Mesothelial cell of epicardium (in vitro differentiated cells): ENCODE measurements at regions not wholly inside any gene's neighbourhood (a gene's known extent, or its start where the extent isn't known, plus 50 kb on each side); places are given as distances from the start of the nearest gene placed in this dataset.

Experiments used
- DNase-seq, 2 experiments: peaks; one replicate each; pipeline ENCODE4 v3.0.0; 2021; ENCODE audit warnings: low spot score in 2 of 2; ENCODE audit not compliant: unreplicated experiment in 2 of 2
- H3K27ac Mint-ChIP-seq: 2 replicates; pipeline ENCODE4 v1.8.0; 2021; ENCODE audit warnings: mixed read lengths
- H3K27me3 Mint-ChIP-seq: 2 replicates; pipeline ENCODE4 v1.8.0; 2021; ENCODE audit warnings: low read depth, mixed read lengths
- H3K36me3 Mint-ChIP-seq: 2 replicates; pipeline ENCODE4 v1.8.0; 2021; ENCODE audit warnings: mixed read lengths
- H3K4me1 Mint-ChIP-seq: 2 replicates; pipeline ENCODE4 v1.8.0; 2021; ENCODE audit warnings: mixed read lengths
- H3K4me3 Mint-ChIP-seq: 2 replicates; pipeline ENCODE4 v1.8.0; 2021; ENCODE audit warnings: mild to moderate bottlenecking, moderate library complexity, mixed read lengths
- H3K9me3 Mint-ChIP-seq: 2 replicates; pipeline ENCODE4 v1.8.0; 2021; ENCODE audit warnings: mixed read lengths
- TF ChIP-seq, protein P1 (sequence below): fragments of 200-600 bp; sonication (generic); IDR thresholded peaks from one replicate; pipeline ENCODE4 v1.5.0; 2021; ENCODE audit warnings: antibody characterized with exemption; ENCODE audit not compliant: unreplicated experiment

DNA sequence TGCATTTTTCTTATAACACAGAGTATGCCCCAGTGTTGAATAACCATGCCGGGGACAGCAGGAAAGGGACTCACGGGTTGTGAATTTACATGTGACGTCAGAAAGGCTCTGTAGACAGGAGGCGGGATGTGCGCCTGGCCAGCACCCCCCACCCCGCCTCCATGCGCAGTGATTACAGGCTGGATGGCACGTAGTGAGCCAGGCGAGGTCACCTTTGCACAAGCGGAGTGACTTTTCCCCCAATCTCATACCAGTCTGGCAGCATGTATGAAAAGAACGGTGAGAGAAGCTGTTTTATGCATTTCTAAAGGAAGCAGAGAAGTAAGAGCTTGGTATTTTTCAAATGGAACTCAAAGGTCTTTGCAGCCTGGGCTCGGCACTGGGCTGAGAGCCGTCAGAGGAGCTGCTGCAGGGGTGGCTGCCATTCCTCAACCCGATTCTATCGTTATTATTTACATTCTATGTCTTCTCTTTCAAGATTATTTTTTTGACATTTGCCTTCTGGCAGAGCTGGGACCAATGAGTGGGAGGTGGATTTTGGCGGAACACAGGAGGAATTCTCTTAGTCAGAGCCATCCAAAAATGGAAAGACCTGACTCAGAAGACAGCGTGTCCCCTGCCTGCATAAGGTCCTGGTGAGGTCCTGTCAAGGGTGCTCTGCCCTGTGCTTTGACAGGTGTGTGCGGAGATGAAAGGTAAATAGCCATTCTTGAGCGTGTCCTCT, 115.6 kb upstream of the SLC45A1 start:
- Mint-ChIP-seq H3K9me3 (no peaks in the 10 kb centered on the region), H3K4me1 (peaks cover 70% of the 10 kb centered on the region), H3K36me3 (no peaks in the 10 kb centered on the region), H3K27ac (peak overlapping the region; percentile 98), H3K4me3 (peak overlapping the region; percentile 33), H3K27me3 (no peaks in the 10 kb centered on the region)
- peak in 1 of 2 experiments; percentile 61 for DNase-seq
- TF ChIP-seq, protein P1, sequence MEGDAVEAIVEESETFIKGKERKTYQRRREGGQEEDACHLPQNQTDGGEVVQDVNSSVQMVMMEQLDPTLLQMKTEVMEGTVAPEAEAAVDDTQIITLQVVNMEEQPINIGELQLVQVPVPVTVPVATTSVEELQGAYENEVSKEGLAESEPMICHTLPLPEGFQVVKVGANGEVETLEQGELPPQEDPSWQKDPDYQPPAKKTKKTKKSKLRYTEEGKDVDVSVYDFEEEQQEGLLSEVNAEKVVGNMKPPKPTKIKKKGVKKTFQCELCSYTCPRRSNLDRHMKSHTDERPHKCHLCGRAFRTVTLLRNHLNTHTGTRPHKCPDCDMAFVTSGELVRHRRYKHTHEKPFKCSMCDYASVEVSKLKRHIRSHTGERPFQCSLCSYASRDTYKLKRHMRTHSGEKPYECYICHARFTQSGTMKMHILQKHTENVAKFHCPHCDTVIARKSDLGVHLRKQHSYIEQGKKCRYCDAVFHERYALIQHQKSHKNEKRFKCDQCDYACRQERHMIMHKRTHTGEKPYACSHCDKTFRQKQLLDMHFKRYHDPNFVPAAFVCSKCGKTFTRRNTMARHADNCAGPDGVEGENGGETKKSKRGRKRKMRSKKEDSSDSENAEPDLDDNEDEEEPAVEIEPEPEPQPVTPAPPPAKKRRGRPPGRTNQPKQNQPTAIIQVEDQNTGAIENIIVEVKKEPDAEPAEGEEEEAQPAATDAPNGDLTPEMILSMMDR, result no peak

DNA sequence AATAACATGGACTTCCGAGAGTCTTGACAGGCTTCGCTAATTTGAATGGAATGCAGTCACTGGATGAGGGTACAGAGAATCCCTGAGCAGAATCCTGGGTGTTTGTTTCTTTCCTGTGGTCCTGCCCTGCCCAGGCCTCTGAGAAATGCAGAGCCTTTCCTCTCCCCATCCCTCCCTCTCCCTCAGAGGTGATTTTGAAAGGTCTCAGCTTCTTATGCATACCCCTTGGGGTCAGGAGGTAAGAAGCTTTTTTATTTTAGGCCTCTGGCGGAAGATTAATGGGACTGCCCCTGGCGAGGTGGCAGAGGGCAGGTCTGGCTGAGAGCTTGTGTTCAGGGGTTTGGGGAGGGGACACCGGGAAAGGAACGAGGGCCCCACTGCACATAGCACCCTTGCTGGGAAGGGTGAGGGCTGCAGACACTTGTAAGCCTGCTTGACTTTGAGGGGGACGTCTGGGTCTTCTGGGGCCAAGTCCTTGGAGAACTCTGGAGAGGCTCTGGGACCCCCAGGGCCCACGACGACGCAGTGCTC, 116.5 kb upstream of the SLC45A1 start:
- H3K27me3 Mint-ChIP-seq, result no peaks in the 10 kb centered on the region
- H3K9me3 Mint-ChIP-seq, result no peaks in the 10 kb centered on the region
- H3K4me3 Mint-ChIP-seq, result no peak overlapping the region
- no peaks in the 10 kb centered on the region for H3K36me3 Mint-ChIP-seq
- TF ChIP-seq, protein P1, result no peak
- peak overlapping the region; percentile 98 for H3K27ac Mint-ChIP-seq
- peaks cover 65% of the 10 kb centered on the region for H3K4me1 Mint-ChIP-seq
- DNase-seq, result no peak

DNA sequence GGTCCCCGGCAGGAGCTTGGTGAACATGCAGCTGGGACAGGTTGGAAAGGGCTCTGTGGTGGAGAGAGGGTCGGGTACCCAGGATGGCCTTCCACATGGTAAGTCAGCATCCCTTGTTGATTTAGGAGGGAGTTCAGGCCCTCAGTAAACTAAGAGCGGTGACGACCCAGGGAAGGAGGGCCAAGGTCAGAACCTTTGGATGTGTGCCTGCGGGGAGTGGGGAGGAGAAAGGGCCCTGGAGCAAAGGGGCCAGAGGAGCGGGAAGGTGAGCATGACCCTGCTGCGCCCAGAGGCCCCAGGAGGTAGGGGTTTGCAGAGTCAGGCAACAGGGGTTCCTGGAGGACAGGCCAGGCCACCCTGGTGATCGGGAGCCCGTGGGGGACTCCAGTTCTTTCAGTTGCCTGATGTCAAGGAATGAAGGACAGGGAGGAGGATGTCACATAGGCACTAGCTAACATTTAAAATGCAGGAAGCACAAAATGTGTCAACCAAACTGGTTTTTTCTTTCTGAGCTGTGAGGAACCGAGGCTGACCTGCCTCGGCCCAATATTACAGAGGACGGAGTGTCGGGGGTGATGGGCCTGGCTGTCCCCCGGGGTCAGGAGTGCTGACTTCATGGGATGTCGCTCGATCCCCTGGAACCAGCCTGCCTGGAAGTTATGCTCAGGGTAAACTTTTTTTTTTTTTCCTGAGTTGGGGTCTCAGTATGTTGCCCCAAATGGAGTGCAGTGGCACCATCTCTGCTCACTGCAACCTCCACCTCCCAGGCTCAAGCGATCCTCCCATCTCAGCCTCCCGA, 117.4 kb upstream of the SLC45A1 start:
- no peak for DNase-seq
- peaks cover 66% of the 10 kb centered on the region for H3K4me1 Mint-ChIP-seq
- H3K9me3 Mint-ChIP-seq, result no peaks in the 10 kb centered on the region
- H3K27me3 Mint-ChIP-seq, result no peaks in the 10 kb centered on the region
- H3K27ac Mint-ChIP-seq, result peak overlapping the region; percentile 98
- TF ChIP-seq, protein P1, result no peak
- H3K36me3 Mint-ChIP-seq, result no peaks in the 10 kb centered on the region
- no peak overlapping the region for H3K4me3 Mint-ChIP-seq

DNA sequence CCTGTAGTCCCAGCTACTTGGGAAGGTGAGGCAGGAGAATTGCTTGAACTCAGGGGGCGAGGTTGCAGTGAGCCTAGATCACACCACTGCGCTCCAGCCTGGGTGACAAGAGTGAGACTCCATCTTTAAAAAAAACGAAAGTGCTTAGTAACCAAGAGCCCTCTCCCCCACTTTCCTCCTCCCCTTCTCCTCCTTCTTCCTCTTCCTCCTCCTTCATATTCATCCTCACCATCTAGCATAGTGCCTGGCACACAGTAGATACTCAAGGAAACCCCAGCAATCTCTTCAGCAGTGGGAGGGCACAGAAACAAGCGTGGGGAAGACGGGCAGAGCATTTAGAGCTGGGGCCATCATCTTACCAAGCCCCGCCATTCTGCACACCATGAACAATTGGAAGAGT, 119.4 kb upstream of the SLC45A1 start:
- H3K36me3 Mint-ChIP-seq, result no peaks in the 10 kb centered on the region
- no peaks in the 10 kb centered on the region for H3K9me3 Mint-ChIP-seq
- TF ChIP-seq, protein P1, result no peak
- no peak overlapping the region for H3K4me3 Mint-ChIP-seq
- no peaks in the 10 kb centered on the region for H3K27me3 Mint-ChIP-seq
- DNase-seq, result no peak
- H3K27ac Mint-ChIP-seq, result peak overlapping the region; percentile 76
- peaks cover 65% of the 10 kb centered on the region for H3K4me1 Mint-ChIP-seq

DNA sequence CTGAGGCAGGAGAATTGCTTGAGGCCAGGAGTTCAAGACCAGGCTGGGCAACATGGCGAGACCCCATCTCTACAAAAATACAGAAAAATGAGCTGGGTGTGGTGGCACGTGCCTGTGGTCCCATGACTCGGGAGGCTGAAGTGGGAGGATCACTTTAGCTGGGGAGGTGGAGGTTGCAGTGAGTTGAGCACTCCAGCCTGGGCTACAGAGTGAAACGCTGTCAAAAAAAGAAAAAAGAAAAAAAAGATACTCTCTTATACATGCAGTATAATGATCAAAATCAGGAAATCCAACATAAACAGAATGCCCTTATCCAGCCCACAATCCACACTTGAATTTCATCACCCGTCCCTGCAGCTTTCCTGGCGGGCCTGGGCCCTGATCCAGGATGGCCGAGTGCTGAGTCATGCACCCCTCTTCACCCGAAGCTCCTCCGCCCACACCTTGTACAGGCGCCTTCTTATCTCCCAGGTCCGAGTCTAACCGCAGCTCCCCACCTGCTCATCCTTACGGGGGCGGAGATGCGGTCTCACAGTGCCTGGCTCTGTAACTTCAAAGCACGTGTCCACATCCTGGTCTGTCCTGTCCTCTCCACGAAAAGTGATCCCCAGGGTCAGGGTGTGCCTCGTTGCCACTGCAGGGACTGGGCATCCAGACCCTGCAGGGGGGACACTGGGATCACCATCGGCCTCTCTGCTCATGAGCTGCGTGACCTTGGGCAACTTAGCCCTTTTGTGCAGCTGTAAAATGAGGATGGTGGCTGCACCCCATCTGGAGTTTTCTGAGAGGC, 120.2 kb upstream of the SLC45A1 start:
- no peaks in the 10 kb centered on the region for H3K36me3 Mint-ChIP-seq
- TF ChIP-seq, protein P1, result no peak
- no peaks in the 10 kb centered on the region for H3K27me3 Mint-ChIP-seq
- peak overlapping the region; percentile 80 for H3K27ac Mint-ChIP-seq
- no peak overlapping the region for H3K4me3 Mint-ChIP-seq
- DNase-seq, result peak in 1 of 2 experiments; percentile 52
- peaks cover 57% of the 10 kb centered on the region for H3K4me1 Mint-ChIP-seq
- H3K9me3 Mint-ChIP-seq, result no peaks in the 10 kb centered on the region
